Mesendoderm (in vitro differentiated cells): ENCODE measurements at regions not wholly inside any gene's neighbourhood (a gene's known extent, or its start where the extent isn't known, plus 50 kb on each side); places are given as distances from the start of the nearest gene placed in this dataset.

Experiments used
- DNase-seq: peaks from one replicate; pipeline ENCODE4 v3.0.0; 2013
- H2AK5ac ChIP-seq: 2 replicates; pipeline ENCODE4 v1.6.1; 2013; ENCODE audit warnings: low read length, inconsistent platforms
- H2BK120ac ChIP-seq: 2 replicates; pipeline ENCODE4 v1.6.1; 2013; ENCODE audit warnings: low read depth, mild to moderate bottlenecking, low read length, moderate library complexity, mixed read lengths
- H2BK15ac ChIP-seq: replicated peaks from 2 replicates; pipeline ENCODE4 v1.6.1; 2013; ENCODE audit warnings: low read depth, mild to moderate bottlenecking, moderate library complexity
- H2BK5ac ChIP-seq: 2 replicates; pipeline ENCODE4 v1.6.1; 2013; ENCODE audit warnings: low read length, inconsistent platforms
- H3K18ac ChIP-seq: 2 replicates; pipeline ENCODE4 v1.6.1; 2013; ENCODE audit warnings: mild to moderate bottlenecking, low read length, mixed read lengths
- H3K23ac ChIP-seq: one replicate; pipeline ENCODE4 v1.6.1; 2013; ENCODE audit warnings: low read length
- H3K27ac ChIP-seq: 2 replicates; pipeline ENCODE4 v1.5.1; 2013; ENCODE audit warnings: low read depth, mild to moderate bottlenecking, inconsistent platforms, low read length, moderate library complexity
- H3K27me3 ChIP-seq: 2 replicates; pipeline ENCODE4 v1.6.1; 2013; ENCODE audit warnings: low read length, control low read depth, mild to moderate bottlenecking, inconsistent platforms; ENCODE audit not compliant: insufficient read depth, poor library complexity
- H3K36me3 ChIP-seq: 2 replicates; pipeline ENCODE4 v1.6.1; 2013; ENCODE audit warnings: low read length, inconsistent platforms; ENCODE audit not compliant: control insufficient read depth, insufficient read depth
- H3K4ac ChIP-seq: one replicate; pipeline ENCODE4 v1.6.1; 2013; ENCODE audit warnings: low read depth, mild to moderate bottlenecking, low read length, moderate library complexity
- H3K4me1 ChIP-seq: 2 replicates; pipeline ENCODE4 v1.6.1; 2013; ENCODE audit warnings: low read depth, low read length, inconsistent platforms; ENCODE audit not compliant: control insufficient read depth
- H3K4me2 ChIP-seq: 2 replicates; pipeline ENCODE4 v1.6.1; 2013; ENCODE audit warnings: low read length
- H3K4me3 ChIP-seq: 2 replicates; pipeline ENCODE4 v1.5.1; 2013; ENCODE audit warnings: mild to moderate bottlenecking, low read length
- H3K56ac ChIP-seq: one replicate; pipeline ENCODE4 v1.6.1; 2013; ENCODE audit warnings: low read length
- H3K79me1 ChIP-seq: 2 replicates; pipeline ENCODE4 v1.6.1; 2013; ENCODE audit warnings: low read length, inconsistent platforms
- H3K79me2 ChIP-seq: 2 replicates; pipeline ENCODE4 v1.6.1; 2013; ENCODE audit warnings: mild to moderate bottlenecking, low read length; ENCODE audit not compliant: control insufficient read depth, insufficient read depth
- H3K9ac ChIP-seq: 2 replicates; pipeline ENCODE4 v1.6.1; 2013; ENCODE audit warnings: low read length, inconsistent platforms
- H4K5ac ChIP-seq: one replicate; pipeline ENCODE4 v1.6.1; 2013; ENCODE audit warnings: low read length
- H4K8ac ChIP-seq: one replicate; pipeline ENCODE4 v1.6.1; 2013; ENCODE audit warnings: low read depth, mild to moderate bottlenecking, control low read depth, low read length, moderate library complexity
- WGBS: extraction: QIAGEN DNeasy Blood & Tissue Kit; methylation state at CpG from one replicate; pipeline ENCODE4 v1.1.7; 2013; ENCODE audit warnings: low lambda C conversion rate, missing lambda C conversion rate; ENCODE audit not compliant: insufficient coverage; ENCODE audit errors: extremely low coverage; 5-methylcytosine and 5-hydroxymethylcytosine counted together

DNA sequence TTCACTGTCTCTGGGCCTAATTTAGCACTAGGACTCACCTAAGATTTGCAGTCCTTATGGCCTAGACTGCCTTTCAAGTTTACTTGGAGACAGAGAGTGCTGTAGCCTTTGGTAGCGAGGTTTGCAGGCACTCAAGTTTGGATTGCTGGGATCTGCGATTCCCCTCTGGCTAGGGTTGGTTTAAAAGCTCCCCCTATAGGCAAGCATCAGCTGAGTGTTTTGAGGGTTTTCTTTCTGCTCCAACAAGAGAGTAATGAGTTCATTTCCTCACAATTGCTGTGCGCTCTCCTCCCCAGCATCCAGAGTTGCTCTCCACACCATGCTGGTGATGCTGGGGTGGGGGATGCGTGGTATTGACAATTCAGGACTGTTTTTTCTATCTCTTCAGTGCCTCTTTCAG is 206.9 kb downstream of the GLUD2 start:
- DNase-seq, result peak; percentile 47
- H3K4me1 ChIP-seq, result no peaks in the 10 kb centered on the region
- H3K18ac ChIP-seq, result no peak overlapping the region
- no peak overlapping the region for H2BK15ac ChIP-seq
- H4K8ac ChIP-seq, result no peak overlapping the region
- no peaks in the 10 kb centered on the region for H3K79me1 ChIP-seq
- H3K79me2 ChIP-seq, result no peaks in the 10 kb centered on the region
- H2BK5ac ChIP-seq, result no peak overlapping the region
- no CpG with 5 or more reads among the region's 4 CpGs for WGBS
- H3K27me3 ChIP-seq, result no peaks in the 10 kb centered on the region
- no peaks in the 10 kb centered on the region for H3K36me3 ChIP-seq
- no peak overlapping the region for H2BK120ac ChIP-seq
- no peak overlapping the region for H3K4me2 ChIP-seq
- H3K56ac ChIP-seq, result no peak overlapping the region
- no peak overlapping the region for H3K4me3 ChIP-seq
- H4K5ac ChIP-seq, result no peak overlapping the region
- H2AK5ac ChIP-seq, result no peak overlapping the region
- H3K9ac ChIP-seq, result no peak overlapping the region
- no peak overlapping the region for H3K27ac ChIP-seq
- no peak overlapping the region for H3K23ac ChIP-seq
- H3K4ac ChIP-seq, result no peak overlapping the region

- Histone ChIP-seq H4K8ac (no peak overlapping the region), H2AK5ac (no peak overlapping the region), H3K36me3 (no peaks in the 10 kb centered on the region), H3K18ac (no peak overlapping the region), H2BK15ac (no peak overlapping the region), H3K79me1 (no peaks in the 10 kb centered on the region), H3K4me2 (no peak overlapping the region), H3K4me3 (no peak overlapping the region), H3K27ac (no peak overlapping the region), H4K5ac (no peak overlapping the region), H3K79me2 (no peaks in the 10 kb centered on the region), H3K23ac (no peak overlapping the region), H3K56ac (no peak overlapping the region), H3K4ac (no peak overlapping the region), H3K4me1 (no peaks in the 10 kb centered on the region), H3K27me3 (no peaks in the 10 kb centered on the region), H2BK120ac (no peak overlapping the region), H2BK5ac (no peak overlapping the region), H3K9ac (no peak overlapping the region)
- WGBS, result no CpG with 5 or more reads among the region's 2 CpGs
- DNase-seq, result no peak
Observed at GRCh38 chrX:121256647-121257046, 209.2 kb downstream of the GLUD2 start.

DNA sequence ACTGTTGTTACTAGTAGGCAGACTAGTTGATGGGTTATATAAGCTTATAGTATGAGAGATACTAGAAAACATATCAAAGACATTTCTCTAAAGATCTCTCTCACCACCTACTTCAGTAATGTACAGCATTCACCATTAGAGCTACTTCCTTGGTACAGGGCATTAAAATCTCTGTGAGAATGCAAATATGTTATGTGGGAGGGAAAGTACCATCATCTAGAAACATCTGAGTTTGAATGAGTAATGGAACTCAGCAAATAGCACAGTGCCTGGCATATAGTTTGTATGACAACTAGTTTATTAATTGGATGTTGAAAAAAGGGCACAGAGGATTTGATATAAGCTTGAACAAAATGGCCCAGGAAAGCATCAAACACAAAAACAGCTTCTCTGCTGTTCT is 211.1 kb downstream of the GLUD2 start:
- no peak overlapping the region for H3K4me3 ChIP-seq
- no peak overlapping the region for H2BK5ac ChIP-seq
- no peak overlapping the region for H3K23ac ChIP-seq
- H3K4me2 ChIP-seq, result no peak overlapping the region
- H3K79me2 ChIP-seq, result no peaks in the 10 kb centered on the region
- no peak overlapping the region for H2BK120ac ChIP-seq
- no peak overlapping the region for H3K18ac ChIP-seq
- no peak overlapping the region for H2AK5ac ChIP-seq
- H4K5ac ChIP-seq, result no peak overlapping the region
- H3K4ac ChIP-seq, result no peak overlapping the region
- no peak overlapping the region for H3K56ac ChIP-seq
- H3K9ac ChIP-seq, result no peak overlapping the region
- no peak overlapping the region for H3K27ac ChIP-seq
- H3K4me1 ChIP-seq, result no peaks in the 10 kb centered on the region
- no peak overlapping the region for H4K8ac ChIP-seq
- no peaks in the 10 kb centered on the region for H3K36me3 ChIP-seq
- no peak overlapping the region for H2BK15ac ChIP-seq
- no peak for DNase-seq
- no peaks in the 10 kb centered on the region for H3K79me1 ChIP-seq
- no peaks in the 10 kb centered on the region for H3K27me3 ChIP-seq

- no peak overlapping the region for H4K5ac ChIP-seq
- H3K4ac ChIP-seq, result no peak overlapping the region
- no peak overlapping the region for H3K23ac ChIP-seq
- no peak overlapping the region for H3K56ac ChIP-seq
- WGBS, result no CpG with 5 or more reads among the region's 2 CpGs
- H3K79me2 ChIP-seq, result no peaks in the 10 kb centered on the region
- H3K4me3 ChIP-seq, result no peak overlapping the region
- no peaks in the 10 kb centered on the region for H3K4me1 ChIP-seq
- H3K4me2 ChIP-seq, result no peak overlapping the region
- H2BK5ac ChIP-seq, result no peak overlapping the region
- H3K9ac ChIP-seq, result no peak overlapping the region
- H3K27me3 ChIP-seq, result no peaks in the 10 kb centered on the region
- no peak overlapping the region for H3K18ac ChIP-seq
- H2BK120ac ChIP-seq, result no peak overlapping the region
- H4K8ac ChIP-seq, result no peak overlapping the region
- no peak for DNase-seq
- H2AK5ac ChIP-seq, result no peak overlapping the region
- no peaks in the 10 kb centered on the region for H3K36me3 ChIP-seq
- no peak overlapping the region for H3K27ac ChIP-seq
- no peaks in the 10 kb centered on the region for H3K79me1 ChIP-seq
- no peak overlapping the region for H2BK15ac ChIP-seq
Observed at GRCh38 chrX:121259170-121259569, 211.8 kb downstream of the GLUD2 start.

DNA sequence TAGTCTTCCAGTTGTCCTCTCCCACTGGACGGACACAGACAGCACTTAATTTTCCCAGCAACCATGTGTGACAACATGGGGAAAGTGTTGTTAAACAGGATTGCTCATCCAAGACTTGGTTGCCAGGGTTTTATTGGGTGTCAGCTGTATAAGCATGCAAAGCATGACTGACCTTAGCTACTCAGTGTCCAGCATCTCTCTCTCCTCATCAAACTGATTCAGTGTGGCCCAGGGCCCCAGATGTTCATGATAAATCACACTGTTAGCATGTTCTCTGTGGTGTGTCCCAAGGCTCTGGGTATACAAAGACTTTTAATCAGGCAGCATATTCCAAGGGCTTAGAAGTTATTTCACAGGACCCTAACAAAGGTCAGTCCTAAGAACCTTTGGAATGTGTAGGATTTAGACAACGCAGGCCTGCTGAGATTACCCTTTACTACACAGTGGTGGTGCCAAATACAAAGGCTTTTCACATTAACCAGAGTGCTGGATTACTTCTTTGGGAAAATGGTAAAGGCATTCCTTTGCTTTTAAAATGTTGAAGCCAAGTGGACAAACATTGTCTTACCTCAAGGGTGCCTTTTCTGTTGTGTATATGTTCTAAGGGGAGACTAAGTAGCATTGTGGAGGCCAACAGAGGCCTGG is 213.3 kb downstream of the GLUD2 start:
- Histone ChIP-seq H3K18ac (no peak overlapping the region), H2AK5ac (no peak overlapping the region), H4K5ac (no peak overlapping the region), H3K79me1 (no peaks in the 10 kb centered on the region), H3K36me3 (no peaks in the 10 kb centered on the region), H3K27ac (no peak overlapping the region), H3K79me2 (no peaks in the 10 kb centered on the region), H3K4me2 (no peak overlapping the region), H2BK15ac (no peak overlapping the region), H3K4me1 (no peaks in the 10 kb centered on the region), H3K9ac (no peak overlapping the region), H2BK120ac (no peak overlapping the region), H3K4me3 (no peak overlapping the region), H3K4ac (no peak overlapping the region), H3K56ac (no peak overlapping the region), H4K8ac (no peak overlapping the region), H2BK5ac (no peak overlapping the region), H3K23ac (no peak overlapping the region), H3K27me3 (no peaks in the 10 kb centered on the region)
- no CpG with 5 or more reads among the region's 2 CpGs for WGBS
- peak; percentile 0 for DNase-seq

DNA sequence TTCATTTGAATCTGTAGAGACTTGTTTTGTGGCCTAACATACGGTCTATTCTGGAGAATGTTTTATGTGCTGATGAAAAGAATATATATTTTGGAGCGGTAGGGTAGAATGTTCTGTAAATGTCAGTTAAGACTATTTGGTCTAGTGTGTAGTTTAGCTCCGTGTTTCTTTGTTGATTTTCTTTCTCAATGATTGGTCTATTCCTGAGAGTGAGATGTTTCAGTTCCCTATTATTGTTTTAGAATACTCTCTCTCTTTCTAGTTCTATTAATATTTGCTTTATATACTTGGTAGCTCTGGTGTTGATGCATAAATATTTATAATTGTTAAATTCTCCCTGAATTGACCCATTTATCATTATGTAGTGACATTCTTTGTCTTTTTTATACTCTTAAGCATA is 236.5 kb downstream of the GLUD2 start:
- H3K18ac ChIP-seq, result no peak overlapping the region
- DNase-seq, result no peak
- H4K8ac ChIP-seq, result no peak overlapping the region
- no peaks in the 10 kb centered on the region for H3K4me1 ChIP-seq
- H3K4ac ChIP-seq, result no peak overlapping the region
- WGBS, result no CpG with 5 or more reads among the region's 3 CpGs
- no peak overlapping the region for H3K4me3 ChIP-seq
- no peaks in the 10 kb centered on the region for H3K79me1 ChIP-seq
- H3K79me2 ChIP-seq, result no peaks in the 10 kb centered on the region
- H4K5ac ChIP-seq, result no peak overlapping the region
- H2BK120ac ChIP-seq, result no peak overlapping the region
- no peak overlapping the region for H3K4me2 ChIP-seq
- no peaks in the 10 kb centered on the region for H3K36me3 ChIP-seq
- no peak overlapping the region for H3K23ac ChIP-seq
- H3K56ac ChIP-seq, result no peak overlapping the region
- H3K27me3 ChIP-seq, result no peaks in the 10 kb centered on the region
- no peak overlapping the region for H2BK15ac ChIP-seq
- H3K27ac ChIP-seq, result no peak overlapping the region
- H2BK5ac ChIP-seq, result no peak overlapping the region
- H2AK5ac ChIP-seq, result no peak overlapping the region
- H3K9ac ChIP-seq, result no peak overlapping the region
